C4-2B (cell line): ENCODE measurements at regions not wholly inside any gene's neighbourhood (a gene's known extent, or its start where the extent isn't known, plus 50 kb on each side); places are given as distances from the start of the nearest gene placed in this dataset.

Experiments used
- H3K27ac ChIP-seq: fragments of 450-650 bp; 2 replicates; pipeline ENCODE4 v1.5.1; 2017
- CTCF ChIP-seq: fragments of 450-650 bp; conservative IDR thresholded peaks from 2 replicates; pipeline ENCODE4 v1.5.1; 2017; ENCODE audit warnings: mild to moderate bottlenecking
- ZFX ChIP-seq: fragments of 450-650 bp; IDR thresholded peaks from 2 replicates; pipeline ENCODE4 v1.6.1; 2017

DNA sequence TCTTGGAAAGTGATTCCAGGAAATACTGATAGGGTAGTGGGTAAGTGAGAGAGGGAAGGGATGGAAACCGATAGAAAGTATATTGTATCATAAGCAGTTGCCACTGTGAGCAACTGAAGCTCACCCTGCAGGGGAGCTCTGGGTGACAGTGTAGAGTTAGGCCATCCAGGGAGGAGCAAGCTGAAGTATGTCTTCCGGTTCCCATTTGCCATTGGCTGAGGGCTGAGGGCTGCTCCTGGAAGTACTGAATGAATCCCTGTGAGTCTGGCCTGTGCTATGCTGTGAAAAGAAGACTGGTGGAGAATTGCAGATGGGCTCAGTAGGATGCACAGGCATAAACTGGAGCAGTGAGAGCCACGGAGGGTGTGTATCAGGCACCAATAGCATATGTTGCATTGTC, 348.3 kb downstream of the MFSD1 start:
- TF ChIP-seq ZFX (no peak), CTCF (no peak)

GRCh38 chr3:159151130-159151529, 349.3 kb downstream of the MFSD1 start:
- H3K27ac ChIP-seq: no peak overlapping the region
- TF ChIP-seq ZFX (no peak), CTCF (no peak)

More for the DNA sequence above, 348.3 kb downstream of the MFSD1 start:
- H3K27ac ChIP-seq: no peak overlapping the region

- TF ChIP-seq ZFX (no peak), CTCF (no peak)
- H3K27ac ChIP-seq: no peak overlapping the region
Measured at GRCh38 chr3:159157275-159157674, 355.4 kb downstream of the MFSD1 start.

DNA sequence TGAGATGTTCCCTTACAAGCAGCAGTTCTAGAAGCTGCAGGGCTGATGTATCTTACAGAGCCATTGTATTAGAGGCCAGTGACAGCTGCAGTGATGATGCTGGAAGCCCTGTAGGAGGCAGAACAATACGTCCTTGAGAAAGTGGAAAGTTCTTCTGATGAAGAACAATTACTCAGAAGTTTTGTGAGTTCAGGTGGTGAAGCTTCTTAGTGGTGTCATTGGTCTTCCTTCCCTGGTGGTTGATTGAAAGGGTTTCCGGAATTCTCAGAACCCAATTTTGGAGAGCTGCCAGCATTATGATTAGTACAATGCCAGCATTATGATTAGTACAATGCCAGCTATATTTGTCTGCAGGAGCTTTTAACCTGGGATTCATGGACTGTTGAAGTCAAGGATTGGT, 356.4 kb downstream of the MFSD1 start:
- no peak for TF ChIP-seq ZFX
- TF ChIP-seq CTCF: no peak
- no peak overlapping the region for H3K27ac ChIP-seq

GRCh38 chr3:159158801-159159200, 356.9 kb downstream of the MFSD1 start:
- no peak overlapping the region for H3K27ac ChIP-seq
- TF ChIP-seq CTCF: no peak
- TF ChIP-seq ZFX: no peak

- no peak overlapping the region for H3K27ac ChIP-seq
- no peak for TF ChIP-seq ZFX
- TF ChIP-seq CTCF: no peak
Measured at GRCh38 chr3:159159546-159159945, 357.7 kb downstream of the MFSD1 start.

GRCh38 chr3:159163656-159164055, 361.8 kb downstream of the MFSD1 start:
- no peak for TF ChIP-seq CTCF
- TF ChIP-seq ZFX: no peak
- no peak overlapping the region; the same call in 1 of the 2 replicates for H3K27ac ChIP-seq
